ENCODE measurements at regions not wholly inside any gene's neighbourhood (a gene's known extent, or its start where the extent isn't known, plus 50 kb on each side); places are given as distances from the start of the nearest gene placed in this dataset.
A peak's percentile ranks its signal among the peaks of the same experiment; 100 is the strongest.

GRCh38 chr1:60411591-60411990, 338.0 kb upstream of the C1orf87 start:
- DNase-seq: no peak

DNA sequence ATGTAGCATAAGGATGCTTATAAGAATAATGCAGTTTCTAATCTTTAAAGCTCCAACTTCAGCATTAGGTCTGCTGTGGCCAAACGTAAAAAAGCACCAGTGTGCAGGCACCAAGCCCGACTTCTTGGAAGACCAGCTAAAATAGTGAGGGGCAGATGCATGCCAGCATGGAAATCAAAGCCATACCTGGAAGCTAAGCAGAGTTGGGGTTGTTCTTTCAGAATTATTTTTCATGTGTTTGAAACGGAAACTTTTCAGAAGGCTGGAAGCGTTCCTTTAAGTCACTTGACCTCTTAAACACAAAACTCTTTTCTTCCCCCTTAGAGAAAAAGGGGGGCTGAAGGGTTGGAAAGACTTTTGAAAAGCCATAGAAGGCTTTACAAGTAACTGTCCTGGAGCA, 329.2 kb upstream of the C1orf87 start:
- DNase-seq: no peak

DNA sequence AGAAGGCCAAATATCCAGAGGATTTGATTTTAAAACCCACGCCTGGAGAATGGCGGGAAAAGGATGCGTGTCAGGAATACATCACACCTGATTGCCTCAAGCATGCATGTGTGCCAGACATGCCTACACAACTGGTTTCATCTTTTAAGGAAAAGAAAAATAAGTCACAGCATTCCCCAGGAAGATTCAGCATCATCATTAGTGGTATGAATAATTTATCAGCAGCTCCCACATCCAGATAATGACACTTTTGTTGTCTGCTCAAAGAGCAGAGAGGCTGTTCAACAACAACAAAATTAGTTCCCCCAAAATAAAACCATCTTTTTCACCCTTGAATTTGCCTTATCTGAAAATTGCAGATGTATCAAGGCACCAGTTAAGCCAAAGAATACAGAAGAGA, 328.6 kb upstream of the C1orf87 start:
- DNase-seq: no peak

DNA sequence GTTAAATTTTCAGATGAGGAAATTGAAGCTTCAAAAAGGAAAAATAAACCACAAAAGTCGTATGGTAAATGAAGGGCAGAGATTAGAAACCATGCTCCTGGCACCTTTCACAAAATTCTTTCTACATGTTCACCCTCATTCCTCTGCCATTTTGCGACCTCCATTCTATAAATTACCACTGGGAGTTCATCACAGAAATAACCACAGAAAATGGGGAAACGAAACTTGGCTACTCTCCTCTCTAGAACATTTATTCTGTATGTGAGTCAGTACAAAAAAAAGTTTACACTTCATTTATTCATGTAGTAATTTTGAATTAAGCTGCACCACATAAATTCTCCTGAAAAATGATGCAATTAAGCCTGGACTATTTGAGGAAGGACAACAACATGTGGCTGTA, 320.9 kb upstream of the C1orf87 start:
- DNase-seq: no peak

DNA sequence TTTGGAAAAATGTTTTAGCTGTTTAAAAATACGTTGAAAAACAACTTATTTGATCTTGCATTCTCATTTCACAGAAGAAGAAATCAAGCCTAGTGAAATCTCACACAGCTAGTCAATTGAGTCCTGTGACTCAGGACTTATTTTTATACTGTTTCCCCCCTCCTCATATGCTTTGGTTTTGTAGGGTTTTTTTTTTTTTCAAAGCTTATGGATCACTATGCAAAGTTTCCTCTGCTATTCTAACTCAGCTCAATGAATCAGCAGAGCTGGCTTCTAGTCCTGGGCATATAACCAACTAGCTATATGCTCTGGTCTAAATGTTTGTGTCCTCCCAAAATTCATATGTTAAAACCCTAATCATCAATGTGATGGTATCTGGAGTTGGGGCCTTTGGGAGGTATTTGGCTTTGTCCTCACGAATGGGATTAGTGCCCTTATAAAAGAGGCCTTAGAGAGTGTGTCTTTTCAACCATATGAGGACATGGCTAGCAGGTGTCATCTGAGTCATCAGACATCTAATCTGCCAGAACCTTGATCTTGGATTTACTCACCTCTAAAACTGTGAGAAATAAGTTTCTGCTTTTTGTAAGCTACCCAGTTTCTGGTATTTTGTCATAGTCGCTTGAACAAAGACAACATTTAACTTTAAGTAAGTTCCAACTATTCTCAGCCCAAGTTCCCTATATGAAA, 317.2 kb upstream of the C1orf87 start:
- DNase-seq: no peak

- peak; percentile 72 for DNase-seq
Observed at GRCh38 chr1:60388092-60388987, 314.8 kb upstream of the C1orf87 start.

GRCh38 chr1:60387175-60387574, 313.6 kb upstream of the C1orf87 start:
- no peak for DNase-seq

DNA sequence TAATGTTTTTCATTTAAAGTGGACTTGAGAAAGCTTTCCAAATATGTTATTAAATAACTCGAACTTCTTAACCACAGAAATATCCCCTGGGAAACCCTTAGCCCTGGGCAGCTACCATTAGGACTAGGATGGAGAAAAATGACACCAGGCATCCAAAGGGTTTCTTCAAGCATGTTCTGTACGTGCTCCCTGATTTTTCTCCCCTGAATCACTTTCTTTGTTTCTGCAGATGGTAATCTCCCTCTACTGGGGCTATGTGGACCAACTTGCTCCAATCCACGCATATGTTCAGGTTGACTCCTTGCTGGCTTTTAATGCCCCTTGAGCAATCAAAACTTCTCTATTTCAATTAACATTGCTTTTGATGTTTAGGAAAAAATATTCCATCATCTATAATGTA, 312.7 kb upstream of the C1orf87 start:
- no peak for DNase-seq

DNA sequence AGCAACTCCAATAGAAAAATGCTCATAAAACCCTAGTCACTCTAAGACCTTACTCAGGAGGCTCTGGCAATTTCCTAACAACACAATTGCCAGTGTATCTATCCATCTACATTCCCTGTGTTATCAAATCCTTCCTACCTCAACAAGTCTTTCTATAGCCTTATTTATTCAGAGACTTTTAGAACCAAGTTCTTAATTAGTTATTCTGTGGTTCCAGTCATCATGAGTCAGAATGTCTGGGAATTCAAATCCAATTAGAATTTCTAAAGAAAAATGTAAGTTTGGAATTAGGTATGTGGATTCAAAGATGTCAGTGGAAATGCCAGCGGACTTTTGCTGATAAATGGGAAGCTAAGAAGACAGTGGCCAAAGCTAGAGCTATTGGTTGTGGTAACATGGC, 302.6 kb upstream of the C1orf87 start:
- DNase-seq: no peak

GRCh38 chr1:60374537-60374936, 301.0 kb upstream of the C1orf87 start:
- DNase-seq: no peak

DNA sequence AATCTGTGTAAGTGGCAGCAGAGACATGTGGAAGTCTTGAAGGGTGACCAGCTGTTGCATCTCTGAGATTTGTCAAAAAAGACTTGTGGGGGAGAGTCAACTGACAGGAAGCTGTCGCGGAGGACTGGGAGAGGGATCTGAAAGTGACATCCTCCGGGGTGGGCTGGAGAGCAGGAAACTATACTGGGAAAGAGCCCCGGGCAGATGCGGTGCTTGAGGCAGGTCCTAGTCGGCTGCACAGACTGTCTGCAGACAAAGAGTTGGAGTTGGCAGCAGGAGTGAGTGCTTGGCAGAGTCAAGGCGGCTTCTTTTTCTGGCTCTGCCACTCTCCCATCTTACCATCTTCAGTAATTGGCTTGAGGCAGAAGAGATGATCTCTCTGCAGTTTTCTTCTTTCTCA, 294.0 kb upstream of the C1orf87 start:
- peak; percentile 13 for DNase-seq

- no peak for DNase-seq
Observed at GRCh38 chr1:60359431-60359830, 285.9 kb upstream of the C1orf87 start.

DNA sequence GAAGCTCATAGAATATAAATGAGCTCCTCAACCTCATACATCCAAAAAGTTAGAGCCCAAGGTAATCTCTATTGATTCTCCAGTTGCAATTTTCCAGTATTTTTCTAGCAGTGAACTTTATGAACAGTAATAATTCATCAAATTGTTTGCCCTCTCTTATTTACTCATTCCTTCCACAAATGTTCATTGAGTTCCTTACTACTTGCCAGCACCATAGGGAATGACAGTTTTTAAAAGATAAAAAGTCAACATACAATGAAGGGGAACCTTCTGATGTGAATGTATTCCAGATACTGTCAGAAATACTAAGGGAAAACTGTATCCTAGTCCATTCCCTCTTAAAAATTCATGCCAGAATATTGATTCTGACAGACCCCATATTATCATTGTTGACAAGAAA, 277.0 kb upstream of the C1orf87 start:
- no peak for DNase-seq

DNA sequence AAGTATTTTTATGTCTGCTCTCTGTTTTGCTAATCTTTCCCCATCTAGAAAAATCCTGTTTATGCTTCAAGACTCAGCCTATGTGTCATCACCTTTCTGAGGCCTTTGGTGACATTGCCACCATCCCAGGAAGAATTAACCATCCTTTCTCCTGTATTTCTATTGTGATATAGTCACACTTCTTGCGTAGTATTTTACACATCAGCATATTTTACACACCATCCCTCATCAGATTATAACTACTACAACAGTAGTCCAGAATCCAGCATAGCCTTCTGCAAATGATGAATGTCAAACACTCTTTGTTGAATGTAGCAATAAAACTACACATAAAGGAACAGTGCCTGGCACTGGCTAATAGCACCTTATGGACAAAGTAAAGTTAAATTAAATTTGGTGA, 275.3 kb upstream of the C1orf87 start:
- no peak for DNase-seq

GRCh38 chr1:60345621-60346020, 272.1 kb upstream of the C1orf87 start:
- no peak for DNase-seq

GRCh38 chr1:60345049-60345448, 271.5 kb upstream of the C1orf87 start:
- no peak for DNase-seq

GRCh38 chr1:60343736-60344135, 270.2 kb upstream of the C1orf87 start:
- no peak for DNase-seq

DNA sequence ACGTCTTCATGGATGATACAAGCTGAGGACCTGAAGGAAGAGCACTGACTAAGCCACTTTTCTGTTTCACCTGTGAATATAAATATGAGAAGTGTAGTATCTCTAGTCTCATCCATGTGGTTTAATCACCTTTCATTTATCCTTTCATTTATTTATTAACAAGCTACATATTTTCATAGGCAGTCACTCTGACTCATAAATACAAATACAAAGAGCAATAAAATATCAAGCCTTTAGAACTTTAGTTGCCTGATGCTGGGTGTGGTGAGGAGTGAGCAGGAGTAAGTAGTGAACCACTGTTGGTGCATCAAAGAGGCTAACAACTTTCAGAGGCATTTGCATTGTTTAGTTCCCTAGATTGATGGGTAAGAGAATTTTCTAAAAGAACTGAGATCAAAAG, 269.0 kb upstream of the C1orf87 start:
- DNase-seq: no peak

DNA sequence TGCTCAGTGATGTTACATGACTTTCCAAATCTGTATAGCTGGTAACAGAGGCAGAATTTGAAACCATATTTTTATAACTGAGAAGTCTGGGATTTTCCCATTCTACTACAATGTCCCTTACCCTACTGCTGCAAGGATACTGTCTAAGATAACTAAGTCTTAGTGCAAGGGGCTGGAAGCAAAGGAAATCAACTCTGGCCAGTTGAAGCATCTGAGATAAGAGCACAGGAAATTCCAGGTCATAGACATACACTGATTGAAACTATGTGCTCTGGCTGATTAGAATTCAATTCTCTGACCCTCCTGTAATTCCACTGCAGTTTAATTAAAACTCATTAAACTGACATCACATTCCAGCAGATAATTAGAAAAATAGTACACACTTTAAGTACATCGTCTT, 267.7 kb upstream of the C1orf87 start:
- no peak for DNase-seq

DNA sequence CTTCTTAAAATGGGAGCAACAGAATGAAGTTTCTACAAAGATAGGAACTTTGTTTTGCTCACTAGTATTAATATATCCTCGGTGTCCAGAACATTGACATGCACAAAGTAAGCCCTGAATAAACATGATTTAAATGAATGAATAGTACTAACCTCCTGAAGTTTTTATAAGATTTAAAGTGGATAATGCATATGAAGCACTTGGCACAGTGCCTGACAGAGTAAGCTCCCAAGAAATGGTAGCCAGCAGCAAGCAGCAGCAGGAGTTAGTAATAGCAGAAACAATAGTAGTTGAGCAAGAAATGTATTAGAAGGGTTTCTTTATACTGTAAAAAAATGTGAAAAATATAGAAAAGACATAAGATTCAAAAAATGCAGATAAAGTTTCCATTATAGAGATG, 258.1 kb upstream of the C1orf87 start:
- DNase-seq: no peak

DNA sequence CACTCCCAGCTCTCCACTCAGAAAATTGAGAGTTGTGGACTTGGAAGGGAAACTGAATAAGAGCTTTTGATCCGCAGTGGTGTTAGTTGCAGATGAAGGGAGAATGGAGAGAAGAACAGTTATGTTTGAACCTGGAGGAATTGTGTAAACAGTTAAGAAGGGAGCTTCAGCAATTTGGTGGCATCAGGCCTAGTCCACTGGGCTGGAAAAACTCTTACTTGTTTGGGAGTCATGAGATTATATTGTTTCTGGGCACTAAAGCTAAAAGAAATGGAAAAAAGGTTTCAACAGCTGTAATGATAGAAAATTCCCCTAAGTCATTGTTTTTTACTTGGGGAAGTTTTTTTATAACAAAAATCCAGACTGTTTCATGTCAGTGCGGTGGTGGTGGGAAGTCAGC, 256.1 kb upstream of the C1orf87 start:
- DNase-seq: no peak

DNA sequence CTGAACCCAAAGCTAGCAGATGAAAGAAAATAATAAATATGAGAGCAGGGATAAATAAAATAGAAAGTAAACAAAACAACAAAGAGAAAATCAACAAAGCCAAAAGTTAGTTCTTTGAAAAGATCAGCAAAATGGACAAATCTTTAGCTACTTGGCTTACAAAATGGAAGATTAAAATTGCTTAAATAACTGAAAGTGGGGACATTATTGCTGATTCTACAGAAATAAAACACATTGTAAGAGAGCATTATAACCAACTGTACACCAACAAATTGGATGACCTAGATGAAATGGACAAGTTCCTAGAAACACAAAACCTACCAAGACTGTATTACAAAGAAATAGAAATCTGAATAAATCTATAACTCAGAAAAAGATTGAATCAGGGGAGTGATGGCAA, 238.3 kb upstream of the C1orf87 start:
- no peak for DNase-seq

DNA sequence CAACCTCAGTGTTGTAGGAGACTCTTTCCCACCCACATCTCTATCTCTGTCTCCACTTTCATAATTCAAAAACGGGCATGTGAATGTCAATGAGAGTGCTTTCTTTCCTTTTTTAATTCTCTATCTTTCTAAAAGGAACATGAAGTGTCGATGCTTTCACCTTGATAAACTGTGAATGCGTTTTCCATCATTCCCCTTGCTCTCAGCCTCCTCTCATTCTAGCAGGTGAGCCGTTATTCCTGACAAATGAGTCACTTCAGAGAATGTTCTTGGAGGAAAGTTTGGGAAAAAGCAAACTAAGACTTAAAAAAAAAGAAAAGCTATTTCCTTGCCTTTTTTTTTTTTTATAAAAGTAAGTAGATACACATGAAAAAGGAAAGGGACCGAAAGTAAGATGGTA, 226.0 kb upstream of the C1orf87 start:
- DNase-seq: no peak

- DNase-seq: no peak
Observed at GRCh38 chr1:60298290-60298689, 224.7 kb upstream of the C1orf87 start.

GRCh38 chr1:60296794-60297193, 223.2 kb upstream of the C1orf87 start:
- DNase-seq: no peak
